ENCODE measurements at regions not wholly inside any gene's neighbourhood (a gene's known extent, or its start where the extent isn't known, plus 50 kb on each side); places are given as distances from the start of the nearest gene placed in this dataset.
A peak's percentile ranks its signal among the peaks of the same experiment; 100 is the strongest.
"Not testable (repeated sequence)": the region's sequence is repeated elsewhere in the genome, so short reads cannot be mapped to it uniquely, and the experiment has no call there.

GRCh38 chr12:91781114-91781513 lies 364.5 kb downstream of the BTG1 start:
- DNase-seq = no peak

GRCh38 chr12:91778938-91779400 lies 366.7 kb downstream of the BTG1 start:
- DNase-seq = peak; percentile 58

GRCh38 chr12:91778091-91778832 lies 367.4 kb downstream of the BTG1 start:
- no peak for DNase-seq

GRCh38 chr12:91777268-91777992 lies 368.2 kb downstream of the BTG1 start:
- DNase-seq = no peak

GRCh38 chr12:91774434-91774921 lies 371.2 kb downstream of the BTG1 start:
- no peak for DNase-seq

- DNase-seq = no peak
These were observed 371.8 kb downstream of the BTG1 start for GRCh38 chr12:91773749-91774429.

GRCh38 chr12:91772411-91772810 lies 373.2 kb downstream of the BTG1 start:
- DNase-seq = no peak

GRCh38 chr12:91769736-91770135 lies 375.9 kb downstream of the BTG1 start:
- no peak for DNase-seq

GRCh38 chr12:91767237-91767636 lies 378.4 kb downstream of the BTG1 start:
- no peak for DNase-seq

- DNase-seq = no peak
These were observed 379.2 kb downstream of the BTG1 start for GRCh38 chr12:91766454-91766853.

- DNase-seq = no peak
These were observed 381.8 kb downstream of the BTG1 start for GRCh38 chr12:91763654-91764370.

- no peak for DNase-seq
These were observed 392.0 kb downstream of the BTG1 start for GRCh38 chr12:91753649-91754048.

- DNase-seq = no peak
These were observed 398.7 kb downstream of the BTG1 start for GRCh38 chr12:91746976-91747375.

GRCh38 chr12:91744597-91744996 lies 401.0 kb downstream of the BTG1 start:
- no peak for DNase-seq

GRCh38 chr12:91743704-91744321 lies 401.8 kb downstream of the BTG1 start:
- DNase-seq = no peak

- no peak for DNase-seq
These were observed 402.4 kb downstream of the BTG1 start for GRCh38 chr12:91743280-91743679.

- no peak for DNase-seq
These were observed 403.7 kb downstream of the BTG1 start for GRCh38 chr12:91741932-91742331.

- DNase-seq = not testable (repeated sequence)
These were observed 411.8 kb downstream of the BTG1 start for GRCh38 chr12:91733846-91734245.

GRCh38 chr12:91732086-91732485 lies 413.6 kb downstream of the BTG1 start:
- DNase-seq = no peak

- DNase-seq = no peak
These were observed 416.1 kb downstream of the BTG1 start for GRCh38 chr12:91729543-91729942.

- DNase-seq = no peak
These were observed 422.5 kb downstream of the BTG1 start for GRCh38 chr12:91723191-91723590.

- peak; percentile 42 for DNase-seq
These were observed 423.6 kb downstream of the BTG1 start for GRCh38 chr12:91722072-91722471.
